ENCODE measurements at regions not wholly inside any gene's neighbourhood (a gene's known extent, or its start where the extent isn't known, plus 50 kb on each side); places are given as distances from the start of the nearest gene placed in this dataset.

DNA sequence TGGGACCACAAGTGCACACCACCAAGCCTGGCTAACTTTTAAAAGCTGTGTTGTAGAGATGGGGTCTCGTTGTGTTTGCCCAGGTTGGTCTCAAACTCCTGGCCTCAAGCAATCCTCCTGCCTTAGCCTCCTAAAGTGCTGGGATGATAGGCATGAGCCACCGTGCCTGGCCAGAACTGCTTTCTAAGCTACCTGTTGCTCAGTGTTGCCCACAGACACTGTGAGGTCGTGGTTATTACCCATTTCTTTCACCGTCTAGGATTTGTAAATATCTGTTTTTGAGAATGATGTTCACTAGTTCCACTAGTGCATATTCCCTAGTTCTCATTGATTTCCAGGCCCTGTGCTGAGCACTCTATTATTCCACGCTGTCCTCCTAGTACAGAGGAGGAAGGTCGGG, 51.4 kb upstream of the FAM89A start:
- TF ChIP-seq, protein P1, sequence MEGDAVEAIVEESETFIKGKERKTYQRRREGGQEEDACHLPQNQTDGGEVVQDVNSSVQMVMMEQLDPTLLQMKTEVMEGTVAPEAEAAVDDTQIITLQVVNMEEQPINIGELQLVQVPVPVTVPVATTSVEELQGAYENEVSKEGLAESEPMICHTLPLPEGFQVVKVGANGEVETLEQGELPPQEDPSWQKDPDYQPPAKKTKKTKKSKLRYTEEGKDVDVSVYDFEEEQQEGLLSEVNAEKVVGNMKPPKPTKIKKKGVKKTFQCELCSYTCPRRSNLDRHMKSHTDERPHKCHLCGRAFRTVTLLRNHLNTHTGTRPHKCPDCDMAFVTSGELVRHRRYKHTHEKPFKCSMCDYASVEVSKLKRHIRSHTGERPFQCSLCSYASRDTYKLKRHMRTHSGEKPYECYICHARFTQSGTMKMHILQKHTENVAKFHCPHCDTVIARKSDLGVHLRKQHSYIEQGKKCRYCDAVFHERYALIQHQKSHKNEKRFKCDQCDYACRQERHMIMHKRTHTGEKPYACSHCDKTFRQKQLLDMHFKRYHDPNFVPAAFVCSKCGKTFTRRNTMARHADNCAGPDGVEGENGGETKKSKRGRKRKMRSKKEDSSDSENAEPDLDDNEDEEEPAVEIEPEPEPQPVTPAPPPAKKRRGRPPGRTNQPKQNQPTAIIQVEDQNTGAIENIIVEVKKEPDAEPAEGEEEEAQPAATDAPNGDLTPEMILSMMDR (IDR thresholded peaks at IDR 0.05) = no peak
- no peak for TF ChIP-seq ZFX (IDR thresholded peaks at IDR 0.05; ENCODE audit: borderline replicate concordance)
